Activated CD4-positive, alpha-beta memory T cell treated with anti-CD3 and anti-CD28 coated beads, Interleukin-2, amount 10 ng/mL, durations not matched to agents 7 days and 5 days (primary cell): ENCODE measurements at regions not wholly inside any gene's neighbourhood (a gene's known extent, or its start where the extent isn't known, plus 50 kb on each side); places are given as distances from the start of the nearest gene placed in this dataset.
"Not testable (repeated sequence)": the region's sequence is repeated elsewhere in the genome, so short reads cannot be mapped to it uniquely, and the experiment has no call there.

Experiments used
- CTCF ChIA-PET: fragments of 350-600 bp; sonication (Branson Sonifier 250); formaldehyde crosslinking; loops from one replicate; lab custom pipeline; 2021; ENCODE audit warnings: antibody characterized with exemption, inconsistent platforms; lab: Charles Lee
- POLR2A ChIA-PET: fragments of 350-600 bp; sonication (Branson Sonifier 250); formaldehyde crosslinking; loops from one replicate; lab custom pipeline; 2021; ENCODE audit warnings: antibody characterized with exemption; lab: Charles Lee
- DNase-seq: peaks from one replicate; pipeline ENCODE4 v3.0.0-alpha.2; 2020
- H3K27ac Mint-ChIP-seq: one replicate; pipeline ENCODE4 v1.8.0; 2021; ENCODE audit warnings: mild to moderate bottlenecking, mixed read lengths
- H3K27me3 Mint-ChIP-seq: one replicate; pipeline ENCODE4 v1.8.0; 2021; ENCODE audit warnings: mixed read lengths
- H3K36me3 Mint-ChIP-seq: one replicate; pipeline ENCODE4 v1.8.0; 2021; ENCODE audit warnings: low read depth, mixed read lengths
- H3K4me1 Mint-ChIP-seq: one replicate; pipeline ENCODE4 v1.8.0; 2021; ENCODE audit warnings: mixed read lengths
- H3K4me3 Mint-ChIP-seq: one replicate; pipeline ENCODE4 v1.8.0; 2021; ENCODE audit warnings: mild to moderate bottlenecking, mixed read lengths
- H3K9me3 Mint-ChIP-seq: one replicate; pipeline ENCODE4 v1.8.0; 2021; ENCODE audit warnings: mixed read lengths

DNA sequence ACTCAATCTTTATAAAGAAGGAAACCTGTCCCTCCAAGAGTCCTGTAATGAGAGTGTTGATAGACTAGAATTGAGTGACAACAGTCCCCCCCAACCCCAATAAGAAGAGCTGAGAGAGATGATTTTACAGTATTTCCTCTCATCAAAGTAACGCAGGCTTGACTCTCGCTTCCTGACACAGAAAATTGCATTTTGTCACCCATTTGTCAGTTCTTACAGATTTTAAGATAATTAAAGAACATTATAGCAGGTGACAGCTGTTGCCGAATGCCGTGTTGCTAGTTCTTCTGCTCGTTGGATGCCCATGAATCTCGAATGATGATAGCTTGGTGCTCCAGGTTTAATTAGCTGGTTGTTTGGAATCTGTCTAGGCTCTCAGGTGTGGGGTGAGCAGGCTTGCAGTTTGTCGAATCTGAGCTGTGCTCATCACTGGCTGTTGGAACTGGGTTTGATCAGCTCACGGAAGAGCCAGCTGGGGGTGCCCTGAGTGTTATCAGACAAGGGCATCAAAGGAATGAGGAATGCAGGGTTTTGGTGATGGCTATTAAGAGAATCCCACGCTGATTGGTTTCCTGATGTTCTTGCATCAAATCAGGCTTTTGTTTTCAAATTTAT lies 84.8 kb upstream of the CPHXL start:
- H3K27me3 Mint-ChIP-seq, result peaks cover 2% of the 10 kb centered on the region
- DNase-seq, result no peak
- no peaks in the 10 kb centered on the region for H3K9me3 Mint-ChIP-seq
- ChIA-PET CTCF (interaction anchor here (0.6 kb wide), 1 partner anchor 26 kb away, joined by 3 read pairs; no protein-coding TSS in a partner anchor), POLR2A (no interaction called here)
- no peak overlapping the region for H3K27ac Mint-ChIP-seq
- H3K4me1 Mint-ChIP-seq, result no peaks in the 10 kb centered on the region
- no peaks in the 10 kb centered on the region for H3K36me3 Mint-ChIP-seq
- no peak overlapping the region for H3K4me3 Mint-ChIP-seq

DNA sequence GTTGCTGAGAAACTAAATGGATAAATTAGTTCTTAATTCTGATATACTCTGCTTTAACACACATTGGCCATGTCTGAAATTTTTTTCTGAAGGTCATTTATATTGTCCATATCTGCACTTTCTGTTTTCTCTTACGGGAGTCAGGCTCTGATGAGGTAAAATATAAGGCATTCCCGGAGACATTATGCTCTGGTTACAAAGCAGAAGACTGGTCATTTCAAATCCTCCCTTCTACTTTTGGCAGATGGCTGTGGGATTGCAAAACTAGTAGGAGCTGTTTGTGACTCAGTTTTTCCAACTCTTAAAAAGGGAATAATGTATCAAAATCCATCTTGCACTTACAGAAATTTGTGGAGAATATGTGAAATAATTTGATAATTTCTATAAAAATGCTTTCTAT lies 92.2 kb upstream of the CPHXL start:
- H3K27ac Mint-ChIP-seq, result no peak overlapping the region
- no peak overlapping the region for H3K4me3 Mint-ChIP-seq
- no peak for DNase-seq
- no peaks in the 10 kb centered on the region for H3K9me3 Mint-ChIP-seq
- no peaks in the 10 kb centered on the region for H3K4me1 Mint-ChIP-seq
- peaks cover 5% of the 10 kb centered on the region for H3K27me3 Mint-ChIP-seq
- ChIA-PET POLR2A (no interaction called here), CTCF (no interaction called here)
- no peaks in the 10 kb centered on the region for H3K36me3 Mint-ChIP-seq

DNA sequence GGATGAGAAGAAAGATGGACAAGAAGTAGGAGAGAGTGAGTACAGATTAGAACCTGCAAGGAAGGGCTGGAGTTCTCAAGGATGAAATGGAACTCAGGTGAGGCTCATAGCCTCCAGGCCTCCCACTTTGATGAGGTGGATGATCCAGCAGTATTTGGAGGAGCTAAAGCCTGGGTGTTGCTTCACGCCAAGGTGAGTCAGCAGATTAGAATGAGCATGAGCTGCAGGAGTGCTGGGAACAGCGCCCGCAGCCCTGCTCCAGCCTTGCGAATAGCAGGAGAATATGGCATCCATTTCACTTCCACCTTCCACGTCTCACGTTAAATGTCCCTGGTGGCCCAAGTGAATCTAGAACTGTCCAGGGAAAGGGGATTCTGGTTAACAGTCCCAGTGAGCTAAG lies 94.4 kb upstream of the CPHXL start:
- ChIA-PET CTCF (no interaction called here), POLR2A (no interaction called here)
- no peak overlapping the region for H3K4me3 Mint-ChIP-seq
- H3K36me3 Mint-ChIP-seq, result no peaks in the 10 kb centered on the region
- no peak for DNase-seq
- H3K27me3 Mint-ChIP-seq, result peaks cover 5% of the 10 kb centered on the region
- no peaks in the 10 kb centered on the region for H3K9me3 Mint-ChIP-seq
- no peaks in the 10 kb centered on the region for H3K4me1 Mint-ChIP-seq
- H3K27ac Mint-ChIP-seq, result no peak overlapping the region

DNA sequence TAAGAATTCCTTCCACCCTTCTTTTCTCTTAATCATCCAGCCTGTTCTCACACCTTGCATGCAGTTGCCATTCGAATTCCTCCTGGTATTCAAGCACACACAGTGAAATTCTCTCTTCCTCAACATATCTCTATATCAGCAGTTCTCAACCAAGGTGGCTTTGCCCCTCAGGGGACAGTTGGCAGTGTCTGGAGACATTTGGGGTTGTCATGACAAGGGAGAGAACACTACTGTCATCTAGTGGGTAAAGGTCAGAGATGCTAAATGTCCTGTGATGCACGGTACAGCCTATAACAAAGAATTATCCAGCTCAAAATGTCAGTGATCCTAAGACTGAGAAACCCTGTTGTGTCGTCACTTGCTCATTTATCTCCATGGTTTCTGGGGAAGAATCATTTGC lies 94.8 kb upstream of the CPHXL start:
- ChIA-PET POLR2A (no interaction called here), CTCF (no interaction called here)
- no peak for DNase-seq
- Mint-ChIP-seq H3K27ac (no peak overlapping the region), H3K4me1 (no peaks in the 10 kb centered on the region), H3K27me3 (peaks cover 5% of the 10 kb centered on the region), H3K36me3 (no peaks in the 10 kb centered on the region), H3K9me3 (no peaks in the 10 kb centered on the region), H3K4me3 (no peak overlapping the region)

DNA sequence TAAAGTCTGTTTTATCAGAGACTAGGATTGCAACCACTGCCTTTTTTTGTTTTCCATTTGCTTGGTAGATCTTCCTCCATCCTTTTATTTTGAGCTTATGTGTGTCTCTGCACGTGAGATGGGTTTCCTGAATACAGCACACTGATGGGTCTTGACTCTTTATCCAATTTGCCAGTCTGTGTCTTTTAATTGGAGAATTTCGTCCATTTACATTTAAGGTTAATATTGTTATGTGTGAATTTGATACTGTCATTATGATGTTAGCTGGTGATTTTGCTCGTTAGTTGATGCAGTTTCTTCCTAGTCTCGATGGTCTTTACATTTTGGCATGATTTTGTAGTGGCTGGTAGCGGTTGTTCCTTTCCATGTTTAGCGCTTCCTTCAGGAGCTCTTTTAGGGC lies 99.5 kb upstream of the CPHXL start:
- H3K27ac Mint-ChIP-seq, H3K27me3 Mint-ChIP-seq, H3K4me3 Mint-ChIP-seq, POLR2A ChIA-PET, CTCF ChIA-PET, H3K4me1 Mint-ChIP-seq, H3K9me3 Mint-ChIP-seq, H3K36me3 Mint-ChIP-seq, DNase-seq: not testable (repeated sequence)

DNA sequence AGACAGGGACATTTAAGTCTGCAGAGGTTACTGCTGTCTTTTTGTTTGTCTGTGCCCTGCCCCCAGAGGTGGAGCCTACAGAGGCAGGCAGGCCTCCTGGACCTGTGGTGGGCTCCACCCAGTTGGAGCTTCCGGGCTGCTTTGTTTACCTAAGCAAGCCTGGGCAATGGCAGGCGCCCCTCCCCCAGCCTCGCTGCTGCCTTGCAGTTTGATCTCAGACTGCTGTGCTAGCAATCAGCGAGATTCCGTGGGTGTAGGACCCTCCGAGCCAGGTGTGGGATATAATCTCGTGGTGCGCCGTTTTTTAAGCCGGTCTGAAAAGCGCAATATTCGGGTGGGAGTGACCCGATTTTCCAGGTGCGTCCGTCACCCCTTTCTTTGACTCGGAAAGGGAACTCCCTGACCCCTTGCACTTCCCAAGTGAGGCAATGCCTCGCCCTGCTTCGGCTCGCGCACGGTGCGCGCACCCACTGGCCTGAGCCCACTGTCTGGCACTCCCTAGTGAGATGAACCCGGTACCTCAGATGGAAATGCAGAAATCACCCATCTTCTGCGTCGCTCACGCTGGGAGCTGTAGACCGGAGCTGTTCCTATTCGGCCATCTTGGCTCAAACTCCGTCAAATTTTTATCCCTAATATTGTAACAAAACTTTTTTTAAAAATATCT lies 101.2 kb upstream of the CPHXL start:
- H3K4me3 Mint-ChIP-seq, H3K4me1 Mint-ChIP-seq, DNase-seq, CTCF ChIA-PET, H3K27me3 Mint-ChIP-seq, H3K9me3 Mint-ChIP-seq, H3K36me3 Mint-ChIP-seq, POLR2A ChIA-PET, H3K27ac Mint-ChIP-seq: not testable (repeated sequence)

DNA sequence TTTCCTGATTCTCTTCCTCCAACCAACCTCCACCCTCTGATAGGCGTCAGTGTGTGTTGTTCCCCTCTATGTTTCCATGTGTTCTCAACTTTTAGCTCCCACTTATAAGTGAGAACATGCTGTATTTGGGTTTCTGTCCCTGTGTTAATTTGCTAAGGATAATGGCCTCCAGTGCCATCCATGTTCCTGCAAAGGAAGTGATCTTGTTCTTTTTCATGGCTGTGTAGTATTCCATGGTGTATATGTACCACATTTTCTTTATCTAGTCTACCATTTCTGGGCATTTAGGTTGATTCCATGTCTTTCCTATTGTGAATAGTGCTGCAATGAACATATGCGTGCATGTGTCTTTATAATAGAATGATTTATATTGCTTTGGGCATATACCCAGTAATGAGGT lies 107.1 kb upstream of the CPHXL start:
- DNase-seq, H3K27me3 Mint-ChIP-seq, POLR2A ChIA-PET, H3K9me3 Mint-ChIP-seq, CTCF ChIA-PET, H3K4me3 Mint-ChIP-seq, H3K4me1 Mint-ChIP-seq, H3K27ac Mint-ChIP-seq, H3K36me3 Mint-ChIP-seq: not testable (repeated sequence)

DNA sequence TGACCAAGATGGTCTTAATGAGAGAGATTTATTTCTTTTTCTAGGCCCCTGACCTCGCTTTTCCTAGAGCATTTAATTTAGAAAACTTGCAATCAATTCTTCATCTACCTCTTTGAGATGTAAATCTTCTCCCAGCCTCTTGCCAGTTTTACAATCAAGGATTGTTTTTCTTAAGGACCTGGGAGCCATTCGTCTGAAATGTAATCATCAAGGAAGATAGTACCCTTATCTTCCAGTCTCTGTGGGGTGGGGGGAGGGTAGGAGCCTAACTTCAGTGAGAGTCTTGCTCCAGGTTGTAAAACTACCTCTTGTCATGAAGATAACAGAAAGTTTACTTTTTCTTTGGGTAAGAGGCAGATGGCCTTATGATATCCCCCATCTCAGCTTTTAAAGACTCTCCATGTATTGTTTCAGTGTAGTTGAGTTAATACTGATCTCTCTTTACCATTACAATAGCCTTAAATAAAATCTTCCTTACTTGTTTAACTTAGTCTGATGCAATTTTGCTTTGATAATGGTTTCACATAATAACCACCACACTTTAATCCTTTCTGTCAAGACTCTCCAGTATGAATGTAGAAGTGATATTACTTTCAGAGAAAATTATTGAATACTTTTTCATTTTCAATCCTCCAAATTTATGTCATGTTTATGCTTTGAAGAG lies 110.2 kb upstream of the CPHXL start:
- no peaks in the 10 kb centered on the region for H3K36me3 Mint-ChIP-seq
- ChIA-PET POLR2A (no interaction called here), CTCF (no interaction called here)
- no peak overlapping the region for H3K27ac Mint-ChIP-seq
- H3K4me1 Mint-ChIP-seq, result no peaks in the 10 kb centered on the region
- no peaks in the 10 kb centered on the region for H3K27me3 Mint-ChIP-seq
- DNase-seq, result no peak
- peaks cover 5% of the 10 kb centered on the region for H3K9me3 Mint-ChIP-seq
- H3K4me3 Mint-ChIP-seq, result no peak overlapping the region

DNA sequence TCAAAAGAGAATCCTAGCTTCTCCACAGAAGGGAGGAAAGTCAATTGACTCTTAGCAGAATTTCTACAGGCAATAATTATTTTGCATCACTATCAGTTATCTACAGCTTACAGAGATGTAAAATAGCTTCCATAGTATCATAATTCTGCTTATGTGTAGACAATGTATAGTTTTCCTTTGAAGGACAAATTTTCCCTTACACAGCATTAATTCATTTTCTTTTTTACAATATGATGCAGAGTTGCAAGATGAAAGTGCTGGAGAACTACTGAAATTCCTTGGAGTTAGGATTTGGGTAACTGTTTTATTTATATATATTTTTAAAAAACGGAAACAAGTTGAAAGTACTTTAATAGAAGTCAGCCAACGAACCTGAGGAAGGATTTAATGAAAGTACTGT lies 111.0 kb upstream of the CPHXL start:
- Mint-ChIP-seq H3K4me1 (no peaks in the 10 kb centered on the region), H3K27me3 (no peaks in the 10 kb centered on the region), H3K36me3 (no peaks in the 10 kb centered on the region), H3K4me3 (no peak overlapping the region), H3K27ac (no peak overlapping the region), H3K9me3 (peaks cover 5% of the 10 kb centered on the region)
- no peak for DNase-seq
- ChIA-PET POLR2A (no interaction called here), CTCF (interaction anchor here (0.7 kb wide), 1 partner anchor 26 kb away, joined by 3 read pairs; no protein-coding TSS in a partner anchor)

DNA sequence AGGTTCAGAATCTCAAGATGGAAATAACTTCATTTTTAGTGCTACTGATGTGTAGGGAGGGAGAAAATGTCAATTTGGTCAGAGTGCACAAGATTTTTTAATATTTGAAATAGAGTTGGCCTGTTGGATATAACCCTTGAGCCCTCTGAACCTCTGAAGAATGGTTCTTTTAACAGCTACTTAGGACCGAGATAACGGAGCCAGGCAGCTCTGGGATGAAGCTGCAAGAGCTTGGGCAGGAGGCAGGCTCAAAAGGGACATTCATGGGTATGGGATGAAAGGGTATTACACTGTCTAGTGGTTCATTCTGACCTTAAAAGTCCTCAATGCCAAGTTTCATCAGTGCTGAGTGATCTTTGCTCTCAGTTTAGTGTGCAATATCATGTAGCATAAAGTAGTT lies 111.4 kb upstream of the CPHXL start:
- no peaks in the 10 kb centered on the region for H3K36me3 Mint-ChIP-seq
- H3K4me1 Mint-ChIP-seq, result no peaks in the 10 kb centered on the region
- POLR2A ChIA-PET, result no interaction called here
- peaks cover 5% of the 10 kb centered on the region for H3K9me3 Mint-ChIP-seq
- H3K27me3 Mint-ChIP-seq, result no peaks in the 10 kb centered on the region
- CTCF ChIA-PET, result interaction anchor here (0.7 kb wide), 1 partner anchor 26 kb away, joined by 3 read pairs; no protein-coding TSS in a partner anchor
- H3K27ac Mint-ChIP-seq, result no peak overlapping the region
- H3K4me3 Mint-ChIP-seq, result no peak overlapping the region
- DNase-seq, result no peak

DNA sequence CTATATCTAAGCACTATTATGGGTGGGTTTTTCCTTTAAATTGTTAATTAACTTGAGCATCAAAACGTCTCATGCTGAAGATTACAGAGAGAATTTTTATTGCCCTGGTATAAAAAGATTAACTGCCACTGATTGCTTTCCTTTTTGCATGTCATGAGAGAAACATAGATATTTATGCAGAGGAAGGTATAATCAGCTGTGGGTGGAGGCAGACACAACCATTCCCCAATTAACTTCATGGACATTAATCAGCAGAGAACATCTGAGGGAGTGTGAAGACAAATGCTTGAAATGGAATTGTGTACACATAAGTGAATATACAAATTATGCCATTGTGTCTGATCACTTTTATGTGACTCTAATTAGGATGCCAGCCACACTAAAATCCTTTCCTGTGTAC lies 115.2 kb upstream of the CPHXL start:
- ChIA-PET CTCF (no interaction called here), POLR2A (no interaction called here)
- Mint-ChIP-seq H3K9me3 (no peaks in the 10 kb centered on the region), H3K27ac (no peak overlapping the region), H3K4me3 (no peak overlapping the region), H3K4me1 (no peaks in the 10 kb centered on the region), H3K36me3 (no peaks in the 10 kb centered on the region), H3K27me3 (peaks cover 4% of the 10 kb centered on the region)
- no peak for DNase-seq

DNA sequence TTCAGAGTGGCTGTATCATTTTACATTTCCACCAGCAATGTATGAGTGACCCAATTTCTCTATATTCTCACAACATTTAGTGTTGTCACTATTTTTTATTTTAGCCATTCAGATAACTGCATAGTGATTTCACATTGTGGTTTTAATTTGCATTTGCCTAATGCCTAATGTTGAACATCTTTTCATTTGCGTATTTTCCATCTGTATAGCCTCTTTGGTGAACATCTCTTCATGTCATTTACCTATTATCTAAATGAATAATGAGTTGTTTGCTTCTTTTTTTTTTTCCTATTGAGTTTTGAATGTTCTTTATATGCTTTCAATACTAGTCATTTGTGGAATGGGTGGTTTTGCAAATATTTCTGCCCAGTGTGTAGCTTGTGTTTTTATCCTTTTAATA lies 120.9 kb upstream of the CPHXL start:
- Mint-ChIP-seq H3K27me3 (peaks cover 6% of the 10 kb centered on the region), H3K27ac (no peak overlapping the region), H3K4me3 (no peak overlapping the region), H3K4me1 (no peaks in the 10 kb centered on the region), H3K9me3 (no peaks in the 10 kb centered on the region), H3K36me3 (no peaks in the 10 kb centered on the region)
- ChIA-PET CTCF (no interaction called here), POLR2A (no interaction called here)
- DNase-seq, result no peak

DNA sequence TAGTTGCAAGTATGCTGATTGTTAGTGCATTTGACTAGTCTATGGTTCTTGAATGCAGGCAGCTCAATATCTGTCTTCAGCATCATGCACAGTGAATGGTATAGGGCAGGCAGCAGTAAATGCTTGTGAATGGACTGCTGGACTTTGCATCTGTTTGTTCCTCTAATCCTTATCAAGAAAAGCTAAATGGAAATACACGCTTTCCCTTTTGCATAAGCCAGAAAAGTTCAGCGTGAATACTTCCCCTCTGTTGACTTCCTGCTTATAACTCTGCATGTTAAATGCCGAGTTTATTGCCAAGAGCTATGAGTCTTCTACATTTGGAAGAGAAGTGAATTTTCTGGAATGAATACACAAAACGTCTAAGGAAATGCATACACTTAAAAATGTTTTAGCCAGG lies 127.9 kb upstream of the CPHXL start:
- H3K4me1 Mint-ChIP-seq, result no peaks in the 10 kb centered on the region
- no peaks in the 10 kb centered on the region for H3K27me3 Mint-ChIP-seq
- POLR2A ChIA-PET, result no interaction called here
- no peak overlapping the region for H3K27ac Mint-ChIP-seq
- CTCF ChIA-PET, result no interaction called here
- no peaks in the 10 kb centered on the region for H3K36me3 Mint-ChIP-seq
- DNase-seq, result no peak
- H3K4me3 Mint-ChIP-seq, result no peak overlapping the region
- no peaks in the 10 kb centered on the region for H3K9me3 Mint-ChIP-seq
